Hepatocyte (in vitro differentiated cells): ENCODE measurements at regions not wholly inside any gene's neighbourhood (a gene's known extent, or its start where the extent isn't known, plus 50 kb on each side); places are given as distances from the start of the nearest gene placed in this dataset.

Source experiments
- DNase-seq: peaks from one replicate; pipeline ENCODE4 v3.0.0-alpha.2; 2016; ENCODE audit warnings: low spot score
- H2AFZ ChIP-seq: fragments of 200-600 bp; sonication (generic); 2 replicates; pipeline ENCODE4 v1.6.0; 2016; ENCODE audit warnings: antibody characterized with exemption, mild to moderate bottlenecking
- H3K27ac ChIP-seq: fragments of 200-600 bp; sonication (generic); 2 replicates; pipeline ENCODE4 v1.5.1; 2016; ENCODE audit warnings: mild to moderate bottlenecking
- H3K27me3 ChIP-seq: fragments of 200-600 bp; sonication (generic); 2 replicates; pipeline ENCODE4 v1.6.1; 2016
- H3K36me3 ChIP-seq: fragments of 200-600 bp; sonication (generic); replicated peaks from 2 replicates; pipeline ENCODE4 v1.5.1; 2016; ENCODE audit warnings: low read depth; ENCODE audit not compliant: insufficient read depth
- H3K4me1 ChIP-seq: fragments of 200-600 bp; sonication (generic); 2 replicates; pipeline ENCODE4 v1.5.1; 2016; ENCODE audit warnings: mild to moderate bottlenecking, moderate library complexity; ENCODE audit not compliant: insufficient read depth
- H3K4me2 ChIP-seq: fragments of 200-600 bp; sonication (generic); 2 replicates; pipeline ENCODE4 v1.6.0; 2016
- H3K4me3 ChIP-seq: fragments of 200-600 bp; sonication (generic); 2 replicates; pipeline ENCODE4 v1.5.1; 2016; ENCODE audit warnings: mild to moderate bottlenecking
- H3K79me2 ChIP-seq: fragments of 200-600 bp; sonication (generic); 2 replicates; pipeline ENCODE4 v1.6.0; 2017; ENCODE audit warnings: mild to moderate bottlenecking
- H3K9me2 ChIP-seq: fragments of 200-600 bp; sonication (generic); replicated peaks from 2 replicates; pipeline ENCODE4 v1.6.0; 2017; ENCODE audit warnings: mild to moderate bottlenecking; ENCODE audit not compliant: insufficient read depth
- H3K9me3 ChIP-seq: fragments of 200-600 bp; sonication (generic); 2 replicates; pipeline ENCODE4 v1.5.1; 2016; ENCODE audit warnings: low read depth, mild to moderate bottlenecking
- H4K20me1 ChIP-seq: fragments of 200-600 bp; sonication (generic); 2 replicates; pipeline ENCODE4 v1.6.0; 2016; ENCODE audit warnings: mild to moderate bottlenecking; ENCODE audit not compliant: insufficient read depth, poor library complexity, severe bottlenecking
- CTCF ChIP-seq: fragments of 200-600 bp; sonication (generic); IDR thresholded peaks from 2 replicates; pipeline ENCODE4 v1.5.1; 2016; ENCODE audit warnings: antibody characterized with exemption, mild to moderate bottlenecking; ENCODE audit not compliant: poor library complexity
- EZH2 ChIP-seq: fragments of 200-600 bp; sonication (generic); IDR thresholded peaks from 2 replicates; pipeline ENCODE4 v1.6.1; 2016; ENCODE audit warnings: antibody characterized with exemption, mild to moderate bottlenecking, borderline replicate concordance
- EZH2phosphoT487 ChIP-seq: fragments of 200-600 bp; sonication (generic); IDR thresholded peaks from one replicate; pipeline ENCODE4 v1.6.1; 2018; ENCODE audit warnings: antibody characterized with exemption, mild to moderate bottlenecking, low read depth, moderate library complexity; ENCODE audit not compliant: unreplicated experiment, severe bottlenecking
- WGBS: methylation state at CpG from one replicate; pipeline ENCODE4 v1.1.6; 2016; ENCODE audit warnings: low lambda C conversion rate; ENCODE audit errors: missing lambda C conversion rate; 5-methylcytosine and 5-hydroxymethylcytosine counted together

- 65% methylated on average over 5 of the region's 5 CpGs for WGBS
Observed at GRCh38 chrX:39459204-39459603, 638.6 kb downstream of the BCOR start.

DNA sequence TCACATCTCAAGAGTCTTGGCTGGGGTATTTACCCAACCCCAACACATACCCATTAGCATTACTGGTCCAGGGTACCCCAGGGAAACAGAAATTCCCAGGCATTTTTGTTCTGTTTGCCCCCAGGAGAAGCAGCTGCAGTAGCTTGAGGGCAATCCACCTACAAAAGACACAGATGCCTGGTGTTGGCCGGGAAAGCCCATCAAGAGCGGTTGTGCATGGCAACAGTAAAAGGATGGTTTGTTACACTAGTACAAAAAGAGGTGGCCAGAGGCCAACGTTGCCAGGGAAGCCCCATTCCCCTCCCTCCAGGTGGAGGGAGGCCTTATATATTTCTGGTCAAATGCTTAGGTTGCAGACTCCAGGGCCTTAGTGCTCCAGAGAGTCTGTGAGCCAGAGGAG lies 637.8 kb downstream of the BCOR start:
- Histone ChIP-seq H3K4me3 (no peak overlapping the region), H3K9me2 (no peaks in the 10 kb centered on the region), H3K79me2 (no peaks in the 10 kb centered on the region), H3K4me2 (no peak overlapping the region), H3K4me1 (peaks cover 5% of the 10 kb centered on the region), H2AFZ (no peak overlapping the region), H4K20me1 (no peaks in the 10 kb centered on the region), H3K36me3 (no peaks in the 10 kb centered on the region), H3K9me3 (peaks cover 7% of the 10 kb centered on the region), H3K27me3 (no peaks in the 10 kb centered on the region), H3K27ac (no peak overlapping the region)
- DNase-seq = no peak
- TF ChIP-seq EZH2phosphoT487 (no peak), CTCF (no peak), EZH2 (no peak)
- WGBS = 74% methylated on average over 3 of the region's 3 CpGs

More at GRCh38 chrX:39459204-39459603, 638.6 kb downstream of the BCOR start:
- peaks cover 5% of the 10 kb centered on the region for H3K4me1 ChIP-seq
- no peaks in the 10 kb centered on the region for H3K27me3 ChIP-seq
- TF ChIP-seq EZH2 = no peak
- TF ChIP-seq EZH2phosphoT487 = no peak
- TF ChIP-seq CTCF = no peak
- peak; percentile 26 for DNase-seq
- H3K79me2 ChIP-seq = no peaks in the 10 kb centered on the region
- H2AFZ ChIP-seq = no peak overlapping the region
- peaks cover 7% of the 10 kb centered on the region for H3K9me3 ChIP-seq
- H3K27ac ChIP-seq = peak overlapping the region; percentile 31
- H4K20me1 ChIP-seq = no peaks in the 10 kb centered on the region
- H3K9me2 ChIP-seq = no peaks in the 10 kb centered on the region
- H3K4me2 ChIP-seq = no peak overlapping the region
- H3K4me3 ChIP-seq = no peak overlapping the region
- H3K36me3 ChIP-seq = no peaks in the 10 kb centered on the region

- no peak overlapping the region for H3K4me2 ChIP-seq
- no peak overlapping the region for H2AFZ ChIP-seq
- no peak for DNase-seq
- no peaks in the 10 kb centered on the region for H3K9me2 ChIP-seq
- no peaks in the 10 kb centered on the region for H3K79me2 ChIP-seq
- H3K4me1 ChIP-seq = peaks cover 5% of the 10 kb centered on the region
- no peaks in the 10 kb centered on the region for H3K27me3 ChIP-seq
- H4K20me1 ChIP-seq = no peaks in the 10 kb centered on the region
- H3K27ac ChIP-seq = no peak overlapping the region
- H3K9me3 ChIP-seq = peaks cover 7% of the 10 kb centered on the region
- 59% methylated on average over 1 of the region's 1 CpG for WGBS
- TF ChIP-seq CTCF = no peak
- no peak for TF ChIP-seq EZH2phosphoT487
- no peak for TF ChIP-seq EZH2
- H3K36me3 ChIP-seq = no peaks in the 10 kb centered on the region
- H3K4me3 ChIP-seq = no peak overlapping the region
Observed at GRCh38 chrX:39460499-39460898, 637.3 kb downstream of the BCOR start.

GRCh38 chrX:39462835-39463234 lies 634.9 kb downstream of the BCOR start:
- no peaks in the 10 kb centered on the region for H3K79me2 ChIP-seq
- H3K4me3 ChIP-seq = no peak overlapping the region
- WGBS = 65% methylated on average over 1 of the region's 1 CpG
- H3K27me3 ChIP-seq = no peaks in the 10 kb centered on the region
- H4K20me1 ChIP-seq = no peaks in the 10 kb centered on the region
- H3K4me1 ChIP-seq = peaks cover 5% of the 10 kb centered on the region
- no peaks in the 10 kb centered on the region for H3K9me3 ChIP-seq
- DNase-seq = no peak
- no peak overlapping the region for H3K4me2 ChIP-seq
- TF ChIP-seq CTCF (no peak), EZH2 (no peak)
- no peaks in the 10 kb centered on the region for H3K9me2 ChIP-seq
- H3K27ac ChIP-seq = no peak overlapping the region
- no peak overlapping the region for H2AFZ ChIP-seq
- H3K36me3 ChIP-seq = no peaks in the 10 kb centered on the region
